GM12872 (cell line): ENCODE measurements at regions not wholly inside any gene's neighbourhood (a gene's known extent, or its start where the extent isn't known, plus 50 kb on each side); places are given as distances from the start of the nearest gene placed in this dataset.

Source experiments
- TF ChIP-seq, protein P1 (sequence below): IDR thresholded peaks from 3 replicates; pipeline ENCODE4 v1.5.1; 2011; ENCODE audit warnings: low read depth, mild to moderate bottlenecking, low read length, moderate library complexity; ENCODE audit not compliant: insufficient read depth

GRCh38 chr11:113584371-113584770 is 109.2 kb upstream of the DRD2 start:
- TF ChIP-seq, protein P1, sequence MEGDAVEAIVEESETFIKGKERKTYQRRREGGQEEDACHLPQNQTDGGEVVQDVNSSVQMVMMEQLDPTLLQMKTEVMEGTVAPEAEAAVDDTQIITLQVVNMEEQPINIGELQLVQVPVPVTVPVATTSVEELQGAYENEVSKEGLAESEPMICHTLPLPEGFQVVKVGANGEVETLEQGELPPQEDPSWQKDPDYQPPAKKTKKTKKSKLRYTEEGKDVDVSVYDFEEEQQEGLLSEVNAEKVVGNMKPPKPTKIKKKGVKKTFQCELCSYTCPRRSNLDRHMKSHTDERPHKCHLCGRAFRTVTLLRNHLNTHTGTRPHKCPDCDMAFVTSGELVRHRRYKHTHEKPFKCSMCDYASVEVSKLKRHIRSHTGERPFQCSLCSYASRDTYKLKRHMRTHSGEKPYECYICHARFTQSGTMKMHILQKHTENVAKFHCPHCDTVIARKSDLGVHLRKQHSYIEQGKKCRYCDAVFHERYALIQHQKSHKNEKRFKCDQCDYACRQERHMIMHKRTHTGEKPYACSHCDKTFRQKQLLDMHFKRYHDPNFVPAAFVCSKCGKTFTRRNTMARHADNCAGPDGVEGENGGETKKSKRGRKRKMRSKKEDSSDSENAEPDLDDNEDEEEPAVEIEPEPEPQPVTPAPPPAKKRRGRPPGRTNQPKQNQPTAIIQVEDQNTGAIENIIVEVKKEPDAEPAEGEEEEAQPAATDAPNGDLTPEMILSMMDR: no peak

DNA sequence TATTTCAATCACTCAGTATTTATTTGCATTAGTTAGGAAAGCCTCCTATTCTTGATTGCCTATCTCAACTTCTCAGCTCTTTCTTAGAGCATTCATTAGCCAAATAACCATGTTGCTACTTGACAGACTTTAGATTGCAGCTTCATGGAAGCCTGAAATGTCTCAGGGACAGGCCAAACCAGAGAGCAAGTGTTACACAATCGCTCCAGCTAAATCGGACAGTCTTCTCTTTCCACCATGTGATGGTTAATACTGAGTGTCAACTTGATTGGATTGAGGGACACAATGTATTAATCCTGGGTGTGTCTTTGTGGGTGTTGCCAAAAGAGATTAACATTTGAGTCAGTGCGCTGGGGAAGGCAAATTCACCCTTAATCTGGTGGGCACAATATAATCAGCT is 106.5 kb upstream of the DRD2 start:
- TF ChIP-seq, protein P1: no peak

GRCh38 chr11:113579292-113579940 is 104.2 kb upstream of the DRD2 start:
- TF ChIP-seq, protein P1: no peak

DNA sequence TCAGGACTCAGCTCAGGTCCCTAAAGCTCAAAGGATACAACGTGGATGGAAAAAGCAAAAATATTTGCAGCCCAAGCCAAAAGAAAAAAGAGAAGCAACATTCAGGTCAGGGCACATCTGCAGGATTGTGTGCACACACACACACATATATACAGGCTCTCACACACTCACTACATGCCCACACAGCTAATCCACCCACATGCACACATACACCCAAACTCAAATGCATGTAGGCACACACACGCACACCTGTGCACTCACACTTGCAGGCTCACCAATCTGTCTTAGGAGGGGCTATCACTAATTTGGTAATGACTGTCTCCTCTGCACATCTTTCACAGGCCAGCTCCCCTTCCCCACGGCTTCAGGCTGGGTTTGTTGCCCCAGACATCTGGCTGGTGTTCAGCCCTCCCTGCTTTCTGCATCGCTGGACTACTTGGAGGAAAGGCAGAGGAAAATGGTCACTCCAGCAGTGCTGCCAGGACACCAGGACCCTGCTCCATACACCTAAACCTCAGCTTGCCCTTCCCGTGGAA is 103.6 kb upstream of the DRD2 start:
- TF ChIP-seq, protein P1: no peak

- TF ChIP-seq, protein P1: no peak
Measured at GRCh38 chr11:113578033-113578380, 102.8 kb upstream of the DRD2 start.

GRCh38 chr11:113577356-113578032 is 102.3 kb upstream of the DRD2 start:
- TF ChIP-seq, protein P1: no peak

DNA sequence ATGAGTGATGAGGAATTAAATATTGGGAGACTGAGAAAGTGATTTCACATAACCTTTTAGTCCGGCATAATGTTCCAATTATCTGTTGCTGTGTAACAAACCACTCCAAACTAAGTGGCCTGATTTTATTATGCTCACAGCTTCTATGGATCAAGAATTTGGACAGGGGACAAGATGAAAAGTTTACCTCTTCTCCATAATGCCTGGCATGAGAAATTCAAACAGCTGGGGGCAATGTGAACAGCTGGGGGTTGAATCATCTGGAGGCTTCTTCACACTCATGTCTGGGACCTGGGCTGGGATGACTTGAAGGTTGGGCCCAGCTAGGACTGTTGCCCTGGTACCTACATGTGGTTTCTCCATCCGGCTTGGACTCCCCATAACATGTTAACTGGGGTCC is 99.4 kb upstream of the DRD2 start:
- TF ChIP-seq, protein P1: no peak
